Ishikawa (cell line): ENCODE measurements at regions not wholly inside any gene's neighbourhood (a gene's known extent, or its start where the extent isn't known, plus 50 kb on each side); places are given as distances from the start of the nearest gene placed in this dataset.

ENCODE experiments used
- CEBPB ChIP-seq: IDR thresholded peaks from 2 replicates; pipeline ENCODE4 v1.6.1; 2012
- CREB1 ChIP-seq: IDR thresholded peaks from 2 replicates; pipeline ENCODE4 v1.6.1; 2012; ENCODE audit warnings: low read depth
- EGR1 ChIP-seq: IDR thresholded peaks from 2 replicates; pipeline ENCODE4 v1.6.1; 2012
- EP300 ChIP-seq: IDR thresholded peaks from 2 replicates; pipeline ENCODE4 v1.6.1; 2012; ENCODE audit warnings: borderline replicate concordance
- FOXM1 ChIP-seq: IDR thresholded peaks from 2 replicates; pipeline ENCODE4 v1.6.1; 2012; ENCODE audit warnings: low read depth, borderline replicate concordance
- NFIC ChIP-seq: IDR thresholded peaks from 2 replicates; pipeline ENCODE4 v1.6.1; 2012
- RAD21 ChIP-seq: IDR thresholded peaks from 2 replicates; pipeline ENCODE4 v1.6.1; 2012; ENCODE audit warnings: low read depth
- TAF1 ChIP-seq: IDR thresholded peaks from 2 replicates; pipeline ENCODE4 v1.6.1; 2012; ENCODE audit warnings: low read depth, mild to moderate bottlenecking
- TCF12 ChIP-seq: IDR thresholded peaks from 2 replicates; pipeline ENCODE4 v1.6.1; 2012; ENCODE audit warnings: low read depth
- TEAD4 ChIP-seq: IDR thresholded peaks from 2 replicates; pipeline ENCODE4 v1.6.1; 2012
- YY1 ChIP-seq: IDR thresholded peaks from 2 replicates; pipeline ENCODE4 v1.6.1; 2012; ENCODE audit warnings: low read depth
- ZBTB7A ChIP-seq: IDR thresholded peaks from 2 replicates; pipeline ENCODE4 v1.6.1; 2012; ENCODE audit warnings: low read depth
- TF ChIP-seq, protein P1 (sequence below): IDR thresholded peaks from 2 replicates; pipeline ENCODE4 v1.6.1; 2012
- TF ChIP-seq, protein P2 (sequence below): IDR thresholded peaks from 2 replicates; pipeline ENCODE4 v1.6.1; 2012; ENCODE audit warnings: low read depth, mild to moderate bottlenecking
- TF ChIP-seq, protein P3 (sequence below): IDR thresholded peaks from 2 replicates; pipeline ENCODE4 v1.6.1; 2012

DNA sequence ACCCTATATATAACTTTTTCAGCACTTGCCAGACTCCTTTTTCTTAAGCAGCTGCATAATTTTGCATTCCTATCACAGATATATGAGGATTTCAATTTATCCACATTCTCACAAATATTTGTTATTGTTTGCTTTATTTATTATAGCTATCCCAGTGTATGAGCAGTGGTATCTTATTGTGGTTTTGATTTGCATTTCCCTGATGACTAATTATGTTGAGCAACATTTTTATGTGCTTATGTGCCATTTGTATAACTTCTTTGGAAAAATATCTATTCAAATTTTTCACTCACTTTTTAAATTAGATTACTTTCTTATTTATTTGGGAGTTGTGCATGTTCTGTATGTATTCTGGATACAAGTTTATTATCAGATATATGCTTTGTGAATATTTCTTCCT is 361.9 kb downstream of the KCTD8 start:
- TF ChIP-seq FOXM1 (no peak), EP300 (no peak), CREB1 (no peak), ZBTB7A (no peak), YY1 (no peak), NFIC (no peak), EGR1 (no peak), CEBPB (no peak), TEAD4 (no peak), TAF1 (no peak), RAD21 (no peak), TCF12 (no peak)
- TF ChIP-seq, protein P1, sequence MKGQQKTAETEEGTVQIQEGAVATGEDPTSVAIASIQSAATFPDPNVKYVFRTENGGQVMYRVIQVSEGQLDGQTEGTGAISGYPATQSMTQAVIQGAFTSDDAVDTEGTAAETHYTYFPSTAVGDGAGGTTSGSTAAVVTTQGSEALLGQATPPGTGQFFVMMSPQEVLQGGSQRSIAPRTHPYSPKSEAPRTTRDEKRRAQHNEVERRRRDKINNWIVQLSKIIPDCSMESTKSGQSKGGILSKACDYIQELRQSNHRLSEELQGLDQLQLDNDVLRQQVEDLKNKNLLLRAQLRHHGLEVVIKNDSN: no peak
- TF ChIP-seq, protein P2, sequence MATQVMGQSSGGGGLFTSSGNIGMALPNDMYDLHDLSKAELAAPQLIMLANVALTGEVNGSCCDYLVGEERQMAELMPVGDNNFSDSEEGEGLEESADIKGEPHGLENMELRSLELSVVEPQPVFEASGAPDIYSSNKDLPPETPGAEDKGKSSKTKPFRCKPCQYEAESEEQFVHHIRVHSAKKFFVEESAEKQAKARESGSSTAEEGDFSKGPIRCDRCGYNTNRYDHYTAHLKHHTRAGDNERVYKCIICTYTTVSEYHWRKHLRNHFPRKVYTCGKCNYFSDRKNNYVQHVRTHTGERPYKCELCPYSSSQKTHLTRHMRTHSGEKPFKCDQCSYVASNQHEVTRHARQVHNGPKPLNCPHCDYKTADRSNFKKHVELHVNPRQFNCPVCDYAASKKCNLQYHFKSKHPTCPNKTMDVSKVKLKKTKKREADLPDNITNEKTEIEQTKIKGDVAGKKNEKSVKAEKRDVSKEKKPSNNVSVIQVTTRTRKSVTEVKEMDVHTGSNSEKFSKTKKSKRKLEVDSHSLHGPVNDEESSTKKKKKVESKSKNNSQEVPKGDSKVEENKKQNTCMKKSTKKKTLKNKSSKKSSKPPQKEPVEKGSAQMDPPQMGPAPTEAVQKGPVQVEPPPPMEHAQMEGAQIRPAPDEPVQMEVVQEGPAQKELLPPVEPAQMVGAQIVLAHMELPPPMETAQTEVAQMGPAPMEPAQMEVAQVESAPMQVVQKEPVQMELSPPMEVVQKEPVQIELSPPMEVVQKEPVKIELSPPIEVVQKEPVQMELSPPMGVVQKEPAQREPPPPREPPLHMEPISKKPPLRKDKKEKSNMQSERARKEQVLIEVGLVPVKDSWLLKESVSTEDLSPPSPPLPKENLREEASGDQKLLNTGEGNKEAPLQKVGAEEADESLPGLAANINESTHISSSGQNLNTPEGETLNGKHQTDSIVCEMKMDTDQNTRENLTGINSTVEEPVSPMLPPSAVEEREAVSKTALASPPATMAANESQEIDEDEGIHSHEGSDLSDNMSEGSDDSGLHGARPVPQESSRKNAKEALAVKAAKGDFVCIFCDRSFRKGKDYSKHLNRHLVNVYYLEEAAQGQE: no peak
- TF ChIP-seq, protein P3, sequence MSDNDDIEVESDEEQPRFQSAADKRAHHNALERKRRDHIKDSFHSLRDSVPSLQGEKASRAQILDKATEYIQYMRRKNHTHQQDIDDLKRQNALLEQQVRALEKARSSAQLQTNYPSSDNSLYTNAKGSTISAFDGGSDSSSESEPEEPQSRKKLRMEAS: no peak

DNA sequence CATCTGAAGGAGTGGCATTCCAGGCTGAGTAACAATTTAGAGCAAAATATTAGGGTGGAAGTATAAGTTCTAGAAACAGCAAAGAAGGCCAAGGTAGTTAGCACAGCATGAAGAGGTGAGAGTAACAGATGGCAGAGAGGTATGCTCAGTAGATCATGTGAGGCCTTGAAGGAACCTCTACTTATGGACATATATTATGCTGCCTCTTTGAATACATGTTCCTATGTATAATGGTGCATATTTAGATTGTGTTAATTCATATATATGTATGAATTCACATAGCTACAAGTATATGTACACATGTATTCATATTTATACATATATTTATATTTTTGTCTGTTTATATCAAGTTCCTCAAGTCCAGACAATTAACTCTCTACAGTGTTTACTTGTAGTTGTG is 355.2 kb downstream of the KCTD8 start:
- TF ChIP-seq EGR1: no peak
- TF ChIP-seq, protein P1: no peak
- TF ChIP-seq, protein P2: no peak
- no peak for TF ChIP-seq NFIC
- no peak for TF ChIP-seq TAF1
- no peak for TF ChIP-seq TEAD4
- no peak for TF ChIP-seq RAD21
- no peak for TF ChIP-seq FOXM1
- no peak for TF ChIP-seq EP300
- TF ChIP-seq YY1: no peak
- no peak for TF ChIP-seq ZBTB7A
- TF ChIP-seq, protein P3: no peak
- TF ChIP-seq TCF12: no peak
- no peak for TF ChIP-seq CREB1
- TF ChIP-seq CEBPB: no peak

DNA sequence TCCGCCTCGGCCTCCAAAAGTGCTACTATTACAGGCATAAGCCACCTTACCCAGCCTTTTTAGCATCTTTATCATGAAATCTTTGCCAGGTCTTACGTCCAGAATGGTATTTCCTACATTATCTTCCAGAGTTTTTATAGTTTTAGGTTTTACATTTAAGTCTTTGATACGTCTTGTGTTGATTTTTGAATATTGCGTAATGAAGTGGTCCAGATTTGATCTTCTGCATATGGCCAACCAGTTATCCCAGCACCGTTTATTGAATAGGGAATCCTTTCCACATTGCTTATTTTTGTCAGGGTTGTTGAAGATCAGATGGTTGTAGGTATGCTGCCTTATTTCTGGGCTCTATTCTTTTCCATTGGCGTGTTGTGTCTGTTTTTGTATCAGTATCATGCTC is 349.6 kb downstream of the KCTD8 start:
- TF ChIP-seq TEAD4: no peak
- TF ChIP-seq NFIC: no peak
- TF ChIP-seq YY1: no peak
- no peak for TF ChIP-seq CREB1
- no peak for TF ChIP-seq CEBPB
- TF ChIP-seq, protein P2: no peak
- TF ChIP-seq RAD21: no peak
- TF ChIP-seq TAF1: no peak
- TF ChIP-seq ZBTB7A: no peak
- no peak for TF ChIP-seq TCF12
- TF ChIP-seq, protein P1: no peak
- TF ChIP-seq, protein P3: no peak
- TF ChIP-seq EGR1: no peak
- TF ChIP-seq EP300: no peak
- no peak for TF ChIP-seq FOXM1

DNA sequence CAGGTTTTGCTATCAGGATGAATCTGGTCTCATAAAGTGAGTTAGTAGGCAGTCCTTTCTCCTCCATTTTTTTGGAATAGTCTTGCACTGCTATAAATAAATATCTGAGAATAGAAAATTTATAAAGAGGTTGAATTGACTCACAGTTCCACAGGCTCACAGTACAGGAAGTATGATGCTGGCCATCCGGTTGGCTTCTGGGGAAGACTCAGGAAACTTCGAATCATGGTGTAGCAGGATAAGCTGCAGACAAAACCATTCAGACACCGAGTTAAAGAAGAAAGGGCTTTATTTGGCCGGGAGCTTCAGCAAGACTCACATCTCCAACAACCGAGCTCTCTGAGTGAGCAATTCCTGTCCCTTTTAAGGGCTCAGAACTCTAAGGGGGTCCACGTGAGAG is 348.2 kb downstream of the KCTD8 start:
- no peak for TF ChIP-seq TCF12
- no peak for TF ChIP-seq TAF1
- no peak for TF ChIP-seq RAD21
- TF ChIP-seq EGR1: no peak
- no peak for TF ChIP-seq YY1
- TF ChIP-seq, protein P2: no peak
- TF ChIP-seq FOXM1: no peak
- no peak for TF ChIP-seq CEBPB
- TF ChIP-seq CREB1: no peak
- TF ChIP-seq TEAD4: no peak
- no peak for TF ChIP-seq NFIC
- TF ChIP-seq, protein P3: no peak
- TF ChIP-seq, protein P1: no peak
- no peak for TF ChIP-seq ZBTB7A
